ENCODE measurements at regions not wholly inside any gene's neighbourhood (a gene's known extent, or its start where the extent isn't known, plus 50 kb on each side); places are given as distances from the start of the nearest gene placed in this dataset.

DNA sequence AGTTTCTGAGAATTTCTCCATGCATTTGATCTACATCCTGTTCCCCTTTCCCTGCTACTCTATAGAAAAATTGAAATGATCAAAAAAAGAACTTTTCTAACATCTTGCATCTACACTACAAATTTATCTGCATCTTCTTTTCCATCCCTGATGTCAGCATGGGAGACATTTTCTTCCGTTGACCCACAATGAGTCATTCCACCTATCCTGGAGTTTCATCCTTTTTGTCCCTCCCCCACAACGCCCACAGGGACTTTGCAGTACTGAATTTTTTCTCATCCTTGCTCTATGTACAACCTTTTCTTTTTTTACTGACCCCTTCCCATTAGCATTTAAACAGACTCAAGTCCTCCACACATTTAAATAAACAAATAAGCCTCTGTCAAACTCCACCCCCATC, 112.2 kb upstream of the MROH9 start:
- peak; percentile 25 for DNase-seq
- Histone ChIP-seq H2AK5ac (ENCODE audit: low read depth, low read length) (no peak overlapping the region), H4K20me1 (ENCODE audit: insufficient read depth, low read length) (no peaks in the 10 kb centered on the region), H4K8ac (ENCODE audit: low read depth in 2 of 2, low read length in 2 of 2) (no peak overlapping the region), H2BK5ac (ENCODE audit: low read depth, low read length, poor library complexity, severe bottlenecking) (no peak overlapping the region), H3K56ac (ENCODE audit: extremely low read depth, insufficient read depth, low read length) (no peak overlapping the region), H2BK120ac (ENCODE audit: low read depth, low read length) (no peak overlapping the region), H3K79me1 (ENCODE audit: low read depth in 1 of 2, low read length in 2 of 2) (no peaks in the 10 kb centered on the region), H3K4me1 (ENCODE audit: control insufficient read depth, insufficient read depth, low read length) (no peaks in the 10 kb centered on the region), H2BK15ac (ENCODE audit: low read depth, low read length) (no peak overlapping the region), H2BK20ac (ENCODE audit: low read depth, low read length) (no peak overlapping the region), H2AK9ac (replicated peaks; ENCODE audit: low read depth, low read length, poor library complexity) (no peak overlapping the region), H3K9me3 (ENCODE audit: control insufficient read depth, insufficient read depth, low read length) (no peaks in the 10 kb centered on the region), H3K9me1 (ENCODE audit: insufficient read depth, low read length) (no peaks in the 10 kb centered on the region), H3K36me3 (ENCODE audit: control insufficient read depth, insufficient read depth, low read length) (no peaks in the 10 kb centered on the region), H3K23ac (ENCODE audit: low read depth, low read length) (no peak overlapping the region), H4K91ac (ENCODE audit: insufficient read depth, low read depth, low read length) (no peak overlapping the region), H3K27me3 (ENCODE audit: control insufficient read depth, insufficient read depth, low read length) (no peaks in the 10 kb centered on the region), H3K4me3 (ENCODE audit: insufficient read depth, low read depth, low read length) (no peak overlapping the region), H3K4me2 (ENCODE audit: low read depth, low read length) (no peak overlapping the region), H2AFZ (replicated peaks; ENCODE audit: low read length, poor library complexity) (no peak overlapping the region), H4K5ac (ENCODE audit: low read depth, low read length) (no peak overlapping the region), H3K4ac (ENCODE audit: low read depth, low read length) (no peak overlapping the region), H3K9ac (ENCODE audit: low read depth, low read length) (no peak overlapping the region), H3K27ac (ENCODE audit: insufficient read depth, low read length) (no peak overlapping the region), H3K18ac (ENCODE audit: low read depth, low read length) (no peak overlapping the region), H3K14ac (replicated peaks; ENCODE audit: low read depth, low read length) (no peak overlapping the region)
- in situ Hi-C loops (cut with MboI; ENCODE audit: low sequenced_read_pairs): no loop called here
- intact Hi-C loops (cut with micrococcal nuclease): no loop called here
- dilution Hi-C loops (cut with HindIII; ENCODE audit: low sequenced_read_pairs, unreplicated experiment): no loop called here
- CTCF ChIA-PET: no interaction called here
- no peak for ATAC-seq (ENCODE audit: low read depth)
- POLR2A ChIA-PET (ENCODE audit: unreplicated experiment): no interaction called here
- BruUV-seq (replicated peaks): no TSS peak
- TF ChIP-seq FOS (IDR thresholded peaks at IDR 0.05; ENCODE audit: low read depth, low read length) (no peak), RAD21 (IDR thresholded peaks at IDR 0.05; ENCODE audit: low read length) (no peak), BHLHE40 (IDR thresholded peaks at IDR 0.05; ENCODE audit: low read depth, low read length) (no peak), MAZ (IDR thresholded peaks at IDR 0.05; ENCODE audit: borderline replicate concordance, low read depth, low read length) (no peak), POLR2A (IDR thresholded peaks at IDR 0.05; ENCODE audit: low read depth, low read length) (no peak), NFE2L2 (IDR thresholded peaks at IDR 0.05; ENCODE audit: low read depth, low read length) (no peak)
- TF ChIP-seq, protein P1, sequence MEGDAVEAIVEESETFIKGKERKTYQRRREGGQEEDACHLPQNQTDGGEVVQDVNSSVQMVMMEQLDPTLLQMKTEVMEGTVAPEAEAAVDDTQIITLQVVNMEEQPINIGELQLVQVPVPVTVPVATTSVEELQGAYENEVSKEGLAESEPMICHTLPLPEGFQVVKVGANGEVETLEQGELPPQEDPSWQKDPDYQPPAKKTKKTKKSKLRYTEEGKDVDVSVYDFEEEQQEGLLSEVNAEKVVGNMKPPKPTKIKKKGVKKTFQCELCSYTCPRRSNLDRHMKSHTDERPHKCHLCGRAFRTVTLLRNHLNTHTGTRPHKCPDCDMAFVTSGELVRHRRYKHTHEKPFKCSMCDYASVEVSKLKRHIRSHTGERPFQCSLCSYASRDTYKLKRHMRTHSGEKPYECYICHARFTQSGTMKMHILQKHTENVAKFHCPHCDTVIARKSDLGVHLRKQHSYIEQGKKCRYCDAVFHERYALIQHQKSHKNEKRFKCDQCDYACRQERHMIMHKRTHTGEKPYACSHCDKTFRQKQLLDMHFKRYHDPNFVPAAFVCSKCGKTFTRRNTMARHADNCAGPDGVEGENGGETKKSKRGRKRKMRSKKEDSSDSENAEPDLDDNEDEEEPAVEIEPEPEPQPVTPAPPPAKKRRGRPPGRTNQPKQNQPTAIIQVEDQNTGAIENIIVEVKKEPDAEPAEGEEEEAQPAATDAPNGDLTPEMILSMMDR (conservative IDR thresholded peaks at IDR 0.05; ENCODE audit: low read depth, low read length): no peak
- WGBS, 2 experiments (ENCODE audit: extremely low coverage in 2 of 2, insufficient read length in 1 of 2): 63% methylated on average over 1 of the region's 2 CpGs; no CpG with 5 or more reads in 1 of the 2 experiments
